ENCODE measurements at regions not wholly inside any gene's neighbourhood (a gene's known extent, or its start where the extent isn't known, plus 50 kb on each side); places are given as distances from the start of the nearest gene placed in this dataset.
"Not testable (repeated sequence)": the region's sequence is repeated elsewhere in the genome, so short reads cannot be mapped to it uniquely, and the experiment has no call there.

- H3K9me3 ChIP-seq (ENCODE audit: low read depth, low read length); H3K4me3 ChIP-seq; H3K9ac ChIP-seq (ENCODE audit: insufficient read length); DNase-seq (ENCODE audit: low read depth, low spot score); H3K27ac ChIP-seq; H3K36me3 ChIP-seq (ENCODE audit: insufficient read depth, low read length): not testable (repeated sequence)
These were observed 84.5 kb upstream of the FBXO28 start for GRCh38 chr1:224029286-224030025.

- DNase-seq (ENCODE audit: low read depth, low spot score); H3K9ac ChIP-seq (ENCODE audit: insufficient read length); H3K4me3 ChIP-seq; H3K36me3 ChIP-seq (ENCODE audit: insufficient read depth, low read length); H3K27ac ChIP-seq; H3K9me3 ChIP-seq (ENCODE audit: low read depth, low read length): not testable (repeated sequence)
These were observed 85.1 kb upstream of the FBXO28 start for GRCh38 chr1:224028802-224029201.

GRCh38 chr1:224023122-224023521, 90.8 kb upstream of the FBXO28 start:
- not testable (repeated sequence) for DNase-seq (ENCODE audit: low read depth, low spot score); H3K4me3 ChIP-seq; H3K9me3 ChIP-seq (ENCODE audit: low read depth, low read length); H3K27ac ChIP-seq; H3K9ac ChIP-seq (ENCODE audit: insufficient read length); H3K36me3 ChIP-seq (ENCODE audit: insufficient read depth, low read length)

DNA sequence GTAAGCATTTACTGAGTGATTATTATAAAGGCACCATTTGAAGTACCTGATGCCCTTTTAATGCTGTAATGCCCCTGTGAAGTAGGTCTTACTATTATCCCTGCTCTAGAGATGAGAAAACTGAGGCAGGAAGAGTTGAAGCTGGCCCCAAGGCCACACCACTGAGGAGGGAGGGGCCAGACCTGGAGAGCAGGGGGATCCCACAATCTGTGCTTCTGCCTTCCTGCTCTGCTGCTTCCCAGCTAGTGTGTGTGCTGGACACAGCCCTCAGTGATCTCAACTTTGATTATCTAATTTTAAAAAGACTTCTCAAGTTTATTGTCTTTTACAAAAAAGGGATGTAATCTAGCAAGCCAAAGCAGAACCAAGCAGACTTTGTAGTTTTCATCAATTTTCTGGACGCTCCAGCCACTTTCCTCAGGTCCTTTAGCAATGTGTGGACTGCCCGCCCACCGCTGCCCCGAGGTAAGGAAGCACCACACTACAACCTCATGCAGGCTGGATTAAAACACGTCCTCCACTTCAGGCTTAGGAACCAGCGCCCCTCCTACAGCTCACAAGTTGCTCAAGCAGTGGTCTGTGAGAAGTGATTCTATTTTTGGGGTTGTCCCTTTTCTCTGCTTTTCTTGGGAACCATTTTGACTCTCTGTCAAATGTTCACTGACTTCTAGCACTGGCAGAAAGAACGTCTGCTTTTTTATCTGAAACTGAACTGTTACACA, 91.5 kb upstream of the FBXO28 start:
- not testable (repeated sequence) for H3K4me3 ChIP-seq; H3K9me3 ChIP-seq (ENCODE audit: low read depth, low read length); H3K9ac ChIP-seq (ENCODE audit: insufficient read length); H3K36me3 ChIP-seq (ENCODE audit: insufficient read depth, low read length); H3K27ac ChIP-seq; DNase-seq (ENCODE audit: low read depth, low spot score)

DNA sequence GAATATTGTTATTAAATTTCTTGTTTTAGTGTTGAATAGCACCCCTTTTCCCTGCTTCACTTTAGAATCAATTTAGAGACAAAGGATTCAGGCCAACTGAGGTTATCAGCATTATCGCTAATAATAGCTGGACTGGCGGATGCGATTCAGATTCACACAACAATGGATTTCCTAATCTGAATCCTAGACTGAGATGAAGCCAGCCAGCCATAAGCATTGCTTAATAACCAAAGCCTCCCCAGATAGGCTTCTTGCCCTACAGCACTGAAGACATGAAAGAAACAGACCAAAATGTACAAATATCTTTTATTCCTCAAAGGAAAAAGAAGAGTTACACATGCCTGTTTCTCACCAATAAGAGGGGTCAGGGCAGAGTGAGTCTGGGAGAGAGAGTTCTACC, 94.0 kb upstream of the FBXO28 start:
- H3K36me3 ChIP-seq (ENCODE audit: insufficient read depth, low read length); H3K9ac ChIP-seq (ENCODE audit: insufficient read length); H3K4me3 ChIP-seq; DNase-seq (ENCODE audit: low read depth, low spot score); H3K9me3 ChIP-seq (ENCODE audit: low read depth, low read length); H3K27ac ChIP-seq: not testable (repeated sequence)

- peaks cover 16% of the 10 kb centered on the region for H3K9me3 ChIP-seq (ENCODE audit: low read depth, low read length)
- not testable (repeated sequence) for DNase-seq (ENCODE audit: low read depth, low spot score); H3K9ac ChIP-seq (ENCODE audit: insufficient read length); H3K27ac ChIP-seq; H3K4me3 ChIP-seq; H3K36me3 ChIP-seq (ENCODE audit: insufficient read depth, low read length)
These were observed 98.1 kb upstream of the FBXO28 start for GRCh38 chr1:224015782-224016181.

GRCh38 chr1:224014330-224014649, 99.6 kb upstream of the FBXO28 start:
- no peak for DNase-seq (ENCODE audit: low read depth, low spot score)
- peaks cover 16% of the 10 kb centered on the region for H3K9me3 ChIP-seq (ENCODE audit: low read depth, low read length)
- H3K27ac ChIP-seq = no peak overlapping the region
- no peak overlapping the region for H3K9ac ChIP-seq (ENCODE audit: insufficient read length)
- H3K36me3 ChIP-seq (ENCODE audit: insufficient read depth, low read length) = no peaks in the 10 kb centered on the region
- H3K4me3 ChIP-seq = no peak overlapping the region
- TF ChIP-seq POLR2AphosphoS5 (IDR thresholded peaks at IDR 0.05; ENCODE audit: borderline replicate concordance, low read depth, low read length) = no peak

DNA sequence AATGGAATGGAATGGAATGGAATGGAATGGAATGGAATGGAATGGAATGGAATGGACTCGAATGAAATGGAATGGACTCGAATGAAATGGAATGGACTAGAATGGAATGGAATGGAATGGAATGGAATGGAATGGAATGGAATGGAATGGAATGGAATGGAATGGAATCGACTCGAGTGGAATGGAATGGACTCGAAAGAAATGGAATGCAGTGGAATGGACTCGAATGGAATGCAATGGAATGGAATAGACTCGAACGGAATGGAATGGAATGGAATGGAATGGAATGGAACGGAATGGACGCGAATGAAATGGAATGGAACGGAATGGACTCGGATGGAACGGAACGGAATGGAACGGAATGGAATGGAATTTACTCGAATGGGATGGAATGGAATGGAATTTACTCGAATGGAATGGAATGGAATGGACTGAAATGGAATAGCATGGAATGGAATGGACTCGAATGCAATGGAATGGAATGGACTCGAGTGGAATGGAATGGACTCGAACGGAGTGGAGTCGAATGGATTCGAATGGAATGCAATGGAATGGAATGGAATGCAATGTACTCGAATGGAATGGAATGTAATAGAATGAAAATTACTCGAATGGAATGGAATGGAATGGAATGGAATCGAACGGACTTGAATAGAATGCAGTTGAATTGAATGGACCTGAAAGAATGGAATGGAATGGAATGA, 100.1 kb upstream of the FBXO28 start:
- H3K9me3 ChIP-seq (ENCODE audit: low read depth, low read length) = peaks cover 16% of the 10 kb centered on the region
- not testable (repeated sequence) for H3K27ac ChIP-seq; DNase-seq (ENCODE audit: low read depth, low spot score); H3K9ac ChIP-seq (ENCODE audit: insufficient read length); H3K36me3 ChIP-seq (ENCODE audit: insufficient read depth, low read length); H3K4me3 ChIP-seq

- not testable (repeated sequence) for H3K36me3 ChIP-seq (ENCODE audit: insufficient read depth, low read length); H3K27ac ChIP-seq; H3K9ac ChIP-seq (ENCODE audit: insufficient read length); DNase-seq (ENCODE audit: low read depth, low spot score); H3K4me3 ChIP-seq
- H3K9me3 ChIP-seq (ENCODE audit: low read depth, low read length) = peaks cover 16% of the 10 kb centered on the region
These were observed 101.0 kb upstream of the FBXO28 start for GRCh38 chr1:224012807-224013434.

DNA sequence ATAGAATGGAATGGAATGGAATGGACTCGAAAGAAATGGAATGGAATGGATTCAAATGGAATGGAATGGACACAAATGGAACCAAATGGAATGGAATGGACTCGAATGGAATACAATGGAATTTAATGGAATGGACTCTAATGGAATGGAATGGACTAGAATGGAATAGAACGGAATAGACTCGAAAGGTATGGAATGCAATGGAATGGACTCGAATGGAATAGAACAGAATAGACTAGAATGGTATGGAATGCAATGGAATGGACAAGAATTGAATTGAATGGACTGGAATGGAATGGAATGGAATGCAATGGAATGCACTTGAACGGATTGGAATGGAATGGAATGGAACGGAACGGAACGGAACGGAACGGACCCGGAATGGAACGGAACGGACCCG, 101.7 kb upstream of the FBXO28 start:
- not testable (repeated sequence) for H3K36me3 ChIP-seq (ENCODE audit: insufficient read depth, low read length); DNase-seq (ENCODE audit: low read depth, low spot score); H3K4me3 ChIP-seq; H3K27ac ChIP-seq; H3K9ac ChIP-seq (ENCODE audit: insufficient read length)
- H3K9me3 ChIP-seq (ENCODE audit: low read depth, low read length) = peaks cover 16% of the 10 kb centered on the region

DNA sequence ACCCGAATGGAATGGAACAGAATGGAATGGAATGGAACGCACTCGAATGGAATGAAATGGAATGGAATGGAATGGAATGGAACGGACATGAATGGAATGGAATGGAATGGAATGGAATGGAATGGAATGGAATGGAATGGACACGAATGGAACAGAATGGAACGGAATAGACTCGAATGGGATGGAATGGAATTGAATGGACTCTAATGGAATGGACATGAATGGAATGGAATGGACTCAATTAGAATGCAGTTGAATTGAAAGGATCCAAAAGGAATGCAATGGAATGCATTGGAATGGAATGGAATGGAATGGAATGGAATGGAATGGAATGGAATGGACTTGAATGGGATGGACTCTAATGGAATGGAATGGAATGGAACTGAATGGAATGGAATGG, 102.2 kb upstream of the FBXO28 start:
- H3K9ac ChIP-seq (ENCODE audit: insufficient read length); H3K4me3 ChIP-seq; H3K36me3 ChIP-seq (ENCODE audit: insufficient read depth, low read length); DNase-seq (ENCODE audit: low read depth, low spot score); H3K27ac ChIP-seq: not testable (repeated sequence)
- peaks cover 16% of the 10 kb centered on the region for H3K9me3 ChIP-seq (ENCODE audit: low read depth, low read length)

DNA sequence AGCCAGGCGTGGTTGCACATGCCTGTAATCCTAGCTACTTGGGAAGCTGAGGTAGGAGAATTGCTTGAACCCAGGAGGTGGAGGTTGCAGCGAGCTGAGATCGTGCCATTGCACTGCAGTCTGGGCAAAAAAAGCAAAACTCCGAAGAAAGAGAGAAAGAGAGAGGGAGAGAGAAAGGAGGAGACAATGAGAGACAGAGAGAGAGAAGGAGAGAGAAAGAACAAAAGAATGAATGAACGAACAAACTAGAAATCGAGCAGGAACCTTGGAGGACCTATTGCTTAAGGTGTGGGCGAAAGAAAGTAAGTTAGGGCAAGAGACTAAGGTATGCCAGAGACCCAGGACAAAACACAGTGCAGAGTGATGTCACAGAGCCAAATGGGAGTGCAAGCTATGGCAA, 102.8 kb upstream of the FBXO28 start:
- H3K27ac ChIP-seq; H3K4me3 ChIP-seq; H3K9ac ChIP-seq (ENCODE audit: insufficient read length); H3K36me3 ChIP-seq (ENCODE audit: insufficient read depth, low read length); DNase-seq (ENCODE audit: low read depth, low spot score): not testable (repeated sequence)
- peaks cover 16% of the 10 kb centered on the region for H3K9me3 ChIP-seq (ENCODE audit: low read depth, low read length)

DNA sequence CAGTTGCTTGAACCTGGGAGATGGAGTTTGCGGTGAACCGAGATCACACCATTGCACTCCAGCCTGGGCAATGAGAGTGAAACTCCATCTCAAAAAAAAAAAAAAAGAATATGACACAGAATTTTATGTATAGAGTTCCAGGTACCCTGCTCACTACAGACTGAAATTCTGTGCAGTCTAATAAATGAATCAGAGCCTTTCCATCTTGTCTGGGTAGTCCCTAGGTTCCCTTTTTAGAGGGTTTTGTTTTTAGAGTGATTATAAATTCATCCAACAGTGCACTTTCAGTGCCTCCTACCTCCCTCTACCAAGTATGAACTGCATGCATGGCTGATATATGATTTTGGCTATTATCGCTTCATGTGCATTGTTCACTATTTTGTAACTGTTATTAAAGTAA, 107.9 kb upstream of the FBXO28 start:
- DNase-seq (ENCODE audit: low read depth, low spot score); H3K9me3 ChIP-seq (ENCODE audit: low read depth, low read length); H3K9ac ChIP-seq (ENCODE audit: insufficient read length); H3K27ac ChIP-seq; H3K4me3 ChIP-seq: not testable (repeated sequence)
- peaks cover 11% of the 10 kb centered on the region; the same call in 1 of the 2 replicates for H3K36me3 ChIP-seq (ENCODE audit: insufficient read depth, low read length)
